Vagina (tissue), 2 donors: ENCODE measurements at regions not wholly inside any gene's neighbourhood (a gene's known extent, or its start where the extent isn't known, plus 50 kb on each side); places are given as distances from the start of the nearest gene placed in this dataset.

ENCODE experiments used
- CTCF ChIP-seq, 3 experiments: fragments of 450-650 bp in 2 of 3; fragments of 200-600 bp in 1 of 3; sonication (generic) in 1 of 3; IDR thresholded peaks; one replicate each; pipeline ENCODE4 v1.5.1; 2017 to 2019; ENCODE audit warnings: antibody characterized with exemption in 3 of 3, mild to moderate bottlenecking in 2 of 3, moderate library complexity in 2 of 3
- POLR2A ChIP-seq, 2 donors: fragments of 450-650 bp; IDR thresholded peaks; one replicate each; pipeline ENCODE4 v1.6.1; 2017; ENCODE audit warnings: antibody characterized with exemption in 2 of 2, mild to moderate bottlenecking in 2 of 2, moderate library complexity in 2 of 2

GRCh38 chr4:160495356-160495755, 1392.5 kb downstream of the RAPGEF2 start:
- TF ChIP-seq POLR2A (IDR thresholded peaks at IDR 0.05) (no peak), CTCF (IDR thresholded peaks at IDR 0.05) (no peak)
